ENCODE measurements at regions not wholly inside any gene's neighbourhood (a gene's known extent, or its start where the extent isn't known, plus 50 kb on each side); places are given as distances from the start of the nearest gene placed in this dataset.

- no peak for TF ChIP-seq POLR2AphosphoS5 (IDR thresholded peaks at IDR 0.05; ENCODE audit: low read depth, low read length)
- no peak for TF ChIP-seq CTCF (IDR thresholded peaks at IDR 0.05 in 2 of 3, conservative IDR thresholded peaks at IDR 0.05 in 1 of 3; ENCODE audit: borderline replicate concordance in 1 of 3, insufficient read depth in 1 of 3, low read depth in 2 of 3, low read length in 2 of 3)
- TF ChIP-seq POLR2A (IDR thresholded peaks at IDR 0.05; ENCODE audit: borderline replicate concordance, extremely low read depth, insufficient read depth, insufficient read length), result no peak
- no peak for TF ChIP-seq SRF (IDR thresholded peaks at IDR 0.05; ENCODE audit: low read depth)
- no peak for TF ChIP-seq ZBTB33 (IDR thresholded peaks at IDR 0.05; ENCODE audit: extremely low read depth, insufficient replicate concordance, low read length)
- no peak for TF ChIP-seq YY1 (IDR thresholded peaks at IDR 0.05; ENCODE audit: extremely low read depth, insufficient replicate concordance, low read depth, low read length)
- no peak for TF ChIP-seq ZNF274 (IDR thresholded peaks at IDR 0.05; ENCODE audit: low read depth, low read length)
- no peak for TF ChIP-seq EZH2phosphoT487 (IDR thresholded peaks at IDR 0.05; ENCODE audit: borderline replicate concordance)
- no peak for TF ChIP-seq SIN3A (IDR thresholded peaks at IDR 0.05; ENCODE audit: low read depth)
- TF ChIP-seq MAX (IDR thresholded peaks at IDR 0.05), result no peak
Observed at GRCh38 chr3:83622526-83622925, 1336.3 kb upstream of the CADM2 start.
